Activated T-cell treated with anti-CD3 and anti-CD28 coated beads for 1 hour (primary cell): ENCODE measurements at regions not wholly inside any gene's neighbourhood (a gene's known extent, or its start where the extent isn't known, plus 50 kb on each side); places are given as distances from the start of the nearest gene placed in this dataset.
"Not testable (repeated sequence)": the region's sequence is repeated elsewhere in the genome, so short reads cannot be mapped to it uniquely, and the experiment has no call there.

Source experiments
- DNase-seq: peaks from one replicate; pipeline ENCODE4 v3.0.0-alpha.2; 2020; ENCODE audit warnings: low read depth

- DNase-seq = no peak
Measured at GRCh38 chr7:4319280-4319679, 362.8 kb upstream of the FOXK1 start.

GRCh38 chr7:4325732-4326131 is 356.4 kb upstream of the FOXK1 start:
- DNase-seq = no peak

GRCh38 chr7:4331711-4332110 is 350.4 kb upstream of the FOXK1 start:
- DNase-seq = no peak

GRCh38 chr7:4338556-4338955 is 343.5 kb upstream of the FOXK1 start:
- no peak for DNase-seq

- no peak for DNase-seq
Measured at GRCh38 chr7:4343272-4344247, 338.5 kb upstream of the FOXK1 start.

GRCh38 chr7:4345004-4345403 is 337.1 kb upstream of the FOXK1 start:
- no peak for DNase-seq

- no peak for DNase-seq
Measured at GRCh38 chr7:4352069-4352468, 330.0 kb upstream of the FOXK1 start.

- no peak for DNase-seq
Measured at GRCh38 chr7:4361774-4362173, 320.3 kb upstream of the FOXK1 start.

GRCh38 chr7:4383584-4383983 is 298.5 kb upstream of the FOXK1 start:
- no peak for DNase-seq

GRCh38 chr7:4386190-4386589 is 295.9 kb upstream of the FOXK1 start:
- no peak for DNase-seq

GRCh38 chr7:4391103-4391502 is 291.0 kb upstream of the FOXK1 start:
- DNase-seq = not testable (repeated sequence)

- DNase-seq = no peak
Measured at GRCh38 chr7:4394736-4395135, 287.4 kb upstream of the FOXK1 start.

- DNase-seq = no peak
Measured at GRCh38 chr7:4399121-4399520, 283.0 kb upstream of the FOXK1 start.

- DNase-seq = no peak
Measured at GRCh38 chr7:4399596-4399995, 282.5 kb upstream of the FOXK1 start.

- DNase-seq = no peak
Measured at GRCh38 chr7:4406288-4407058, 275.6 kb upstream of the FOXK1 start.

- DNase-seq = no peak
Measured at GRCh38 chr7:4409946-4410345, 272.1 kb upstream of the FOXK1 start.

- DNase-seq = no peak
Measured at GRCh38 chr7:4416396-4417056, 265.6 kb upstream of the FOXK1 start.

GRCh38 chr7:4428526-4428925 is 253.6 kb upstream of the FOXK1 start:
- DNase-seq = no peak

GRCh38 chr7:4430227-4430626 is 251.9 kb upstream of the FOXK1 start:
- DNase-seq = no peak

- no peak for DNase-seq
Measured at GRCh38 chr7:4434306-4434705, 247.8 kb upstream of the FOXK1 start.

- DNase-seq = no peak
Measured at GRCh38 chr7:4436361-4436895, 245.7 kb upstream of the FOXK1 start.

GRCh38 chr7:4436936-4437335 is 245.2 kb upstream of the FOXK1 start:
- DNase-seq = no peak
